H1 (cell line): ENCODE measurements at regions not wholly inside any gene's neighbourhood (a gene's known extent, or its start where the extent isn't known, plus 50 kb on each side); places are given as distances from the start of the nearest gene placed in this dataset.

Experiments used
- CTCF ChIA-PET: fragments of 300-600 bp; sonication (Branson Sonifier 250); formaldehyde crosslinking; loops from one replicate; lab custom pipeline; 2021; ENCODE audit not compliant: partially characterized antibody; lab: Charles Lee
- POLR2A ChIA-PET: fragments of 300-600 bp; sonication (Branson Sonifier 250); formaldehyde crosslinking; loops from one replicate; lab custom pipeline; 2021; ENCODE audit warnings: inconsistent platforms; ENCODE audit not compliant: partially characterized antibody; lab: Charles Lee
- DNase-seq, 2 experiments: peaks; one replicate each; pipeline versions ENCODE4 v3.0.0 to v3.0.0-alpha.2; 2010 to 2022; ENCODE audit warnings: low spot score in 2 of 2, low read depth in 1 of 2, mixed read lengths in 1 of 2
- FAIRE-seq: peaks from 2 replicates; lab custom pipeline; 2011; peaks lifted over from hg19 to GRCh38; lab: Jason Lieb, UNC
- H2AFZ ChIP-seq: 2 replicates; pipeline ENCODE4 v1.8.1; 2012; ENCODE audit warnings: low read length, inconsistent platforms
- H2AK5ac ChIP-seq: 2 replicates; pipeline ENCODE4 v1.6.1; 2013; ENCODE audit warnings: low read depth, low read length
- H2BK120ac ChIP-seq: replicated peaks from 2 replicates; pipeline ENCODE3; 2013; ENCODE audit warnings: low read depth, low read length, inconsistent platforms
- H2BK12ac ChIP-seq: 2 replicates; pipeline ENCODE4 v1.6.1; 2013; ENCODE audit warnings: low read depth, low read length
- H2BK15ac ChIP-seq: 2 replicates; pipeline ENCODE4 v1.6.1; 2013; ENCODE audit warnings: low read length
- H2BK20ac ChIP-seq: 2 replicates; pipeline ENCODE4 v1.6.1; 2013; ENCODE audit warnings: low read length
- H2BK5ac ChIP-seq: 2 replicates; pipeline ENCODE4 v1.6.1; 2013; ENCODE audit warnings: low read depth, low read length
- H3K14ac ChIP-seq: 2 replicates; pipeline ENCODE4 v1.6.1; 2013; ENCODE audit warnings: inconsistent platforms; ENCODE audit not compliant: insufficient read length
- H3K18ac ChIP-seq: 2 replicates; pipeline ENCODE4 v1.6.1; 2013; ENCODE audit warnings: low read length; ENCODE audit errors: extremely low read depth
- H3K23ac ChIP-seq: 2 replicates; pipeline ENCODE4 v1.6.1; 2013; ENCODE audit warnings: inconsistent platforms; ENCODE audit not compliant: insufficient read length
- H3K23me2 ChIP-seq: 2 replicates; pipeline ENCODE4 v1.6.1; 2013; ENCODE audit warnings: low read depth, low read length
- H3K27ac ChIP-seq: 2 replicates; pipeline ENCODE4 v1.6.1; 2011; ENCODE audit warnings: low read depth, low read length, inconsistent platforms
- H3K27me3 ChIP-seq, 4 experiments: replicated peaks in 1 of 4; 1 replicate in 1 of 4; 2 replicates in 3 of 4; pipeline versions ENCODE4 v1.6.1 to v1.8.1; 2011 to 2013; ENCODE audit warnings: low read length in 3 of 4, mild to moderate bottlenecking in 3 of 4, inconsistent platforms in 2 of 4, mixed read lengths in 2 of 4, moderate library complexity in 1 of 4; ENCODE audit not compliant: control insufficient read depth in 3 of 4, insufficient read depth in 3 of 4; ENCODE audit errors: extremely low read depth in 1 of 4
- H3K36me3 ChIP-seq, 4 experiments: 2 replicates each; pipeline versions ENCODE4 v1.6.1 to v1.8.1; 2011 to 2013; ENCODE audit warnings: mild to moderate bottlenecking in 4 of 4, low read length in 3 of 4, moderate library complexity in 2 of 4, control low read depth in 1 of 4, inconsistent platforms in 1 of 4; ENCODE audit not compliant: insufficient read depth in 4 of 4, control insufficient read depth in 2 of 4
- H3K4ac ChIP-seq: replicated peaks from 2 replicates; pipeline ENCODE3; 2013; ENCODE audit warnings: low read length, low read depth, mixed read lengths, inconsistent platforms; ENCODE audit not compliant: insufficient read length
- H3K4me1 ChIP-seq, 4 experiments: replicated peaks in 1 of 4; 1 replicate in 1 of 4; 2 replicates in 3 of 4; pipeline versions ENCODE4 v1.6.1 to v1.8.1; 2011 to 2013; ENCODE audit warnings: low read length in 3 of 4, inconsistent platforms in 2 of 4, mixed read lengths in 1 of 4; ENCODE audit not compliant: insufficient read depth in 4 of 4, control insufficient read depth in 3 of 4
- H3K4me2 ChIP-seq, 2 experiments: 2 replicates each; pipeline versions ENCODE4 v1.6.1 to v1.8.1; 2011 to 2013; ENCODE audit warnings: low read depth in 2 of 2, low read length in 2 of 2, control low read depth in 1 of 2, inconsistent platforms in 1 of 2, mild to moderate bottlenecking in 1 of 2; ENCODE audit not compliant: insufficient read depth in 1 of 2
- H3K4me3 ChIP-seq, 4 experiments: fragments of 200-600, 300-600 bp in 1 of 4; sonication (generic), shearing (Covaris generic), sonication (Bioruptor Twin) in 1 of 4; 2 replicates each; pipeline versions ENCODE4 v1.5.1 to v1.8.1; 2011 to 2016; ENCODE audit warnings: low read length in 4 of 4, low read depth in 3 of 4, control low read depth in 2 of 4, inconsistent platforms in 2 of 4, mild to moderate bottlenecking in 2 of 4, mixed read lengths in 1 of 4, moderate library complexity in 1 of 4; ENCODE audit not compliant: insufficient read depth in 2 of 4; ENCODE audit errors: extremely low read depth in 1 of 4
- H3K56ac ChIP-seq: replicated peaks from 2 replicates; pipeline ENCODE3; 2013; ENCODE audit warnings: low read depth, mild to moderate bottlenecking, mixed read lengths, low read length, inconsistent platforms; ENCODE audit not compliant: insufficient read length
- H3K79me1 ChIP-seq: 2 replicates; pipeline ENCODE4 v1.6.1; 2013; ENCODE audit warnings: low read depth, low read length, control low read depth
- H3K79me2 ChIP-seq, 2 experiments: 2 replicates each; pipeline versions ENCODE4 v1.6.1 to v1.8.1; 2012 to 2013; ENCODE audit warnings: low read length in 2 of 2, mild to moderate bottlenecking in 2 of 2, inconsistent platforms in 1 of 2; ENCODE audit not compliant: insufficient read depth in 2 of 2, control insufficient read depth in 1 of 2
- H3K9ac ChIP-seq, 4 experiments: replicated peaks in 1 of 4; 1 replicate in 1 of 4; 2 replicates in 3 of 4; pipeline versions ENCODE4 v1.6.1 to v1.8.1; 2011 to 2013; ENCODE audit warnings: low read depth in 3 of 4, low read length in 3 of 4, control low read depth in 2 of 4, mild to moderate bottlenecking in 2 of 4, moderate library complexity in 2 of 4, inconsistent platforms in 1 of 4; ENCODE audit errors: extremely low read depth in 1 of 4
- H3K9me3 ChIP-seq, 2 experiments: 2 replicates each; pipeline versions ENCODE4 v1.6.1 to v1.8.1; 2012 to 2013; ENCODE audit warnings: mild to moderate bottlenecking in 2 of 2, moderate library complexity in 2 of 2, control low read depth in 1 of 2, inconsistent platforms in 1 of 2, low read depth in 1 of 2, low read length in 1 of 2, mixed read lengths in 1 of 2; ENCODE audit not compliant: insufficient read depth in 2 of 2
- H4K20me1 ChIP-seq, 2 experiments: replicated peaks in 1 of 2; 2 replicates each; pipeline versions ENCODE3 to v1.8.1; 2011 to 2013; ENCODE audit warnings: inconsistent platforms in 2 of 2, low read length in 2 of 2, mild to moderate bottlenecking in 1 of 2; ENCODE audit not compliant: insufficient read depth in 2 of 2, control insufficient read depth in 1 of 2
- H4K5ac ChIP-seq: 2 replicates; pipeline ENCODE4 v1.6.1; 2013; ENCODE audit warnings: low read length, low read depth, mixed read lengths, inconsistent platforms; ENCODE audit not compliant: insufficient read length
- H4K8ac ChIP-seq: 2 replicates; pipeline ENCODE4 v1.8.0; 2013; ENCODE audit warnings: mild to moderate bottlenecking, moderate library complexity, low read length, inconsistent platforms; ENCODE audit not compliant: insufficient read depth; ENCODE audit errors: extremely low read depth
- H4K91ac ChIP-seq: replicated peaks from 2 replicates; pipeline ENCODE3; 2013; ENCODE audit warnings: low read length, mixed read lengths, inconsistent platforms; ENCODE audit not compliant: insufficient read length
- CHD2 ChIP-seq: IDR thresholded peaks from 2 replicates; pipeline ENCODE4 v1.6.1; 2012; ENCODE audit warnings: low read length, improper control_type of control experiment
- E2F6 ChIP-seq: IDR thresholded peaks from 2 replicates; pipeline ENCODE4 v1.6.1; 2012; ENCODE audit warnings: inconsistent platforms
- GTF2F1 ChIP-seq: IDR thresholded peaks from 2 replicates; pipeline ENCODE4 v1.6.1; 2012; ENCODE audit warnings: low read depth, low read length, improper control_type of control experiment, borderline replicate concordance
- KDM5A ChIP-seq: fragments of 200-600 bp; IDR thresholded peaks from 2 replicates; pipeline ENCODE4 v1.7.1; 2012; ENCODE audit warnings: mild to moderate bottlenecking, low read length, inconsistent platforms, mixed read lengths
- MAFK ChIP-seq: IDR thresholded peaks from 2 replicates; pipeline ENCODE4 v1.6.1; 2012; ENCODE audit warnings: low read depth, mild to moderate bottlenecking, improper control_type of control experiment, low read length
- MAX ChIP-seq: IDR thresholded peaks from 2 replicates; pipeline ENCODE4 v1.6.1; 2012; ENCODE audit warnings: inconsistent platforms
- RAD21 ChIP-seq, 2 experiments: IDR thresholded peaks in 1 of 2; conservative IDR thresholded peaks in 1 of 2; 2 replicates each; pipeline ENCODE4 v1.6.1; 2011; ENCODE audit warnings: low read depth in 2 of 2, low read length in 2 of 2, improper control_type of control experiment in 1 of 2, inconsistent platforms in 1 of 2, mild to moderate bottlenecking in 1 of 2, moderate library complexity in 1 of 2
- SAP30 ChIP-seq: fragments of 300-600 bp; sonication (generic); IDR thresholded peaks from 2 replicates; pipeline ENCODE4 v1.7.1; 2012; ENCODE audit warnings: low read length, moderate library complexity, mild to moderate bottlenecking, inconsistent platforms; ENCODE audit not compliant: insufficient read depth, insufficient replicate concordance
- SP1 ChIP-seq: IDR thresholded peaks from 2 replicates; pipeline ENCODE4 v1.6.1; 2011; ENCODE audit warnings: low read depth, low read length
- SP2 ChIP-seq: IDR thresholded peaks from 2 replicates; pipeline ENCODE4 v1.6.1; 2012; ENCODE audit warnings: mild to moderate bottlenecking, low read length, inconsistent platforms
- SP4 ChIP-seq: IDR thresholded peaks from 2 replicates; pipeline ENCODE4 v1.6.1; 2012; ENCODE audit warnings: low read length, inconsistent platforms
- SUZ12 ChIP-seq: fragments of 200-600 bp; sonication (generic); IDR thresholded peaks from 2 replicates; pipeline ENCODE4 v1.6.1; 2012; ENCODE audit warnings: mild to moderate bottlenecking, inconsistent platforms, low read length, moderate library complexity, mixed read lengths
- TCF12 ChIP-seq: IDR thresholded peaks from 2 replicates; pipeline ENCODE4 v1.6.1; 2011; ENCODE audit warnings: low read depth, mild to moderate bottlenecking, low read length
- WGBS, 2 experiments: shearing (Covaris generic) in 1 of 2; methylation state at CpG; one replicate each; pipeline versions ENCODE4 v1.1.6 to v1.1.7; 2013 to 2015; ENCODE audit warnings: low lambda C conversion rate in 2 of 2, mixed read lengths in 2 of 2, inconsistent platforms in 1 of 2, low coverage in 1 of 2, missing lambda C conversion rate in 1 of 2; ENCODE audit not compliant: insufficient replicate concordance in 2 of 2, insufficient coverage in 1 of 2, insufficient read length in 1 of 2; ENCODE audit errors: extremely low coverage in 1 of 2, missing lambda C conversion rate in 1 of 2; 5-methylcytosine and 5-hydroxymethylcytosine counted together
- TF ChIP-seq, protein P1 (sequence below): IDR thresholded peaks from 2 replicates; pipeline ENCODE4 v1.6.1; 2011; ENCODE audit warnings: low read depth, mild to moderate bottlenecking, low read length; ENCODE audit not compliant: insufficient read depth

GRCh38 chr1:115426956-115427355, 88.9 kb upstream of the NGF start:
- H4K8ac ChIP-seq: no peak overlapping the region
- ChIA-PET CTCF (interaction anchor here (0.6 to 1.3 kb wide), 2 partner anchors 44 to 58 kb away, joined by 3 read pairs; no protein-coding TSS in a partner anchor), POLR2A (no interaction called here)
- H3K9ac ChIP-seq: no peak overlapping the region
- no peak overlapping the region for H2BK120ac ChIP-seq
- no peak overlapping the region for H2BK5ac ChIP-seq
- H4K5ac ChIP-seq: no peak overlapping the region
- FAIRE-seq (no peak), DNase-seq (no peak)
- H3K27me3 ChIP-seq: no peaks in the 10 kb centered on the region; a peak in 1 of 7 replicates
- no peak overlapping the region for H3K56ac ChIP-seq
- 0 out of 2 replicates have a peak overlapping the region, but pooled peaks have one; percentile 31 for H2AFZ ChIP-seq
- peaks cover 0 to 3% (median 0%) of the 10 kb centered on the region in 4 experiments; a peak in 2 of 7 replicates for H3K4me1 ChIP-seq
- no peak overlapping the region for H3K4me2 ChIP-seq
- H4K20me1 ChIP-seq: no peaks in the 10 kb centered on the region
- no peaks in the 10 kb centered on the region for H3K79me2 ChIP-seq
- H3K79me1 ChIP-seq: no peaks in the 10 kb centered on the region
- no peaks in the 10 kb centered on the region for H3K36me3 ChIP-seq
- H3K18ac ChIP-seq: no peak overlapping the region
- H3K14ac ChIP-seq: no peak overlapping the region
- H3K4me3 ChIP-seq: no peak overlapping the region
- no peak overlapping the region for H4K91ac ChIP-seq
- H3K4ac ChIP-seq: no peak overlapping the region
- H2BK15ac ChIP-seq: no peak overlapping the region
- no peak overlapping the region for H2BK12ac ChIP-seq
- 90% methylated on average over 5 of the region's 5 CpGs; no CpG with 5 or more reads in 1 of the 2 experiments for WGBS, 2 experiments
- H3K23me2 ChIP-seq: no peaks in the 10 kb centered on the region
- no peaks in the 10 kb centered on the region for H3K9me3 ChIP-seq
- H3K23ac ChIP-seq: no peak overlapping the region
- no peak overlapping the region for H3K27ac ChIP-seq
- H2AK5ac ChIP-seq: no peak overlapping the region
- H2BK20ac ChIP-seq: no peak overlapping the region
- TF ChIP-seq SP2 (no peak), CHD2 (no peak), MAX (no peak), SAP30 (no peak), RAD21 (IDR thresholded peaks at IDR 0.05 in 1 of 2, conservative IDR thresholded peaks at IDR 0.05 in 1 of 2; ENCODE audit: low read depth in 2 of 2, low read length in 2 of 2) (no peak), TCF12 (no peak), KDM5A (no peak), MAFK (no peak), GTF2F1 (no peak), SP1 (no peak), SUZ12 (no peak), E2F6 (no peak), SP4 (no peak)
- TF ChIP-seq, protein P1, sequence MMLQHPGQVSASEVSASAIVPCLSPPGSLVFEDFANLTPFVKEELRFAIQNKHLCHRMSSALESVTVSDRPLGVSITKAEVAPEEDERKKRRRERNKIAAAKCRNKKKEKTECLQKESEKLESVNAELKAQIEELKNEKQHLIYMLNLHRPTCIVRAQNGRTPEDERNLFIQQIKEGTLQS: no peak
